Skeletal muscle tissue (tissue), 3 donors: ENCODE measurements at regions not wholly inside any gene's neighbourhood (a gene's known extent, or its start where the extent isn't known, plus 50 kb on each side); places are given as distances from the start of the nearest gene placed in this dataset.
"Not testable (repeated sequence)": the region's sequence is repeated elsewhere in the genome, so short reads cannot be mapped to it uniquely, and the experiment has no call there.

Experiments used
- H3K27ac ChIP-seq: one replicate; pipeline ENCODE4 v1.7.0; 2013; ENCODE audit warnings: mild to moderate bottlenecking, low read depth, low read length, inconsistent platforms
- H3K27me3 ChIP-seq, 3 donors: one replicate each; pipeline ENCODE4 v1.7.0; 2013; ENCODE audit warnings: low read length in 3 of 3; ENCODE audit not compliant: control insufficient read depth in 3 of 3, insufficient read depth in 3 of 3
- H3K36me3 ChIP-seq, 3 donors: one replicate each; pipeline ENCODE4 v1.7.0; 2013; ENCODE audit warnings: low read length in 3 of 3; ENCODE audit not compliant: control insufficient read depth in 3 of 3, insufficient read depth in 3 of 3
- H3K4me1 ChIP-seq, 3 donors: one replicate each; pipeline ENCODE4 v1.7.0; 2013; ENCODE audit warnings: low read length in 3 of 3, mild to moderate bottlenecking in 3 of 3; ENCODE audit not compliant: control insufficient read depth in 3 of 3, insufficient read depth in 3 of 3
- H3K4me3 ChIP-seq, 3 donors: one replicate each; pipeline ENCODE4 v1.7.0; 2013; ENCODE audit warnings: low read length in 3 of 3
- H3K9ac ChIP-seq, 3 donors: one replicate each; pipeline ENCODE4 v1.7.0; 2013; ENCODE audit warnings: low read length in 3 of 3, mild to moderate bottlenecking in 3 of 3, moderate library complexity in 2 of 3, low read depth in 1 of 3
- H3K9me3 ChIP-seq, 3 donors: one replicate each; pipeline ENCODE4 v1.7.0; 2013; ENCODE audit warnings: low read length in 3 of 3; ENCODE audit not compliant: control insufficient read depth in 3 of 3
- donor health status: Osteomylitis.

DNA sequence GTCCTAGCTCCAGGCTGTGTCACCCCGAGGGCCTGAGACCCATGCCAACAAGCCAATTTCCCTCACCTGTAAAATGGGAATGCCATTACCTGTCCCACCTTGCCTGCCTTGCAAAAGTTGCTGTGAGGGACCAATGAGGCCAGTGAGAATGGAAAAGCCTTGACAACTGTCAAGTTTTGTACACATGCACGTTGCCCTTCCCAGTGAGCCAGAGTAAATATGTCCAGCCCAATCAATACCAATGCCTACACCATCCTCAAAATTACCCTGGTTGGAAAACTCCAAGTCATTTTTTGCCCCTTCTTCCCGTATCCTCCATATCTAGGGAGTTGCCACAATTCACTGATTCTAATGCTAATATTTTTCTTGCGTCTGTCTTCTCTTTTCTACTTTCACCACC is 73.5 kb upstream of the RASGRF1 start:
- Histone ChIP-seq H3K4me3 (no peak overlapping the region), H3K36me3 (no peaks in the 10 kb centered on the region), H3K9ac (no peak overlapping the region), H3K27ac (no peak overlapping the region), H3K27me3 (peaks cover 0 to 3% (median 0%) of the 10 kb centered on the region in 3 donors), H3K4me1 (peaks cover 0 to under 1% (median 0%) of the 10 kb centered on the region in 3 donors), H3K9me3 (no peaks in the 10 kb centered on the region)

DNA sequence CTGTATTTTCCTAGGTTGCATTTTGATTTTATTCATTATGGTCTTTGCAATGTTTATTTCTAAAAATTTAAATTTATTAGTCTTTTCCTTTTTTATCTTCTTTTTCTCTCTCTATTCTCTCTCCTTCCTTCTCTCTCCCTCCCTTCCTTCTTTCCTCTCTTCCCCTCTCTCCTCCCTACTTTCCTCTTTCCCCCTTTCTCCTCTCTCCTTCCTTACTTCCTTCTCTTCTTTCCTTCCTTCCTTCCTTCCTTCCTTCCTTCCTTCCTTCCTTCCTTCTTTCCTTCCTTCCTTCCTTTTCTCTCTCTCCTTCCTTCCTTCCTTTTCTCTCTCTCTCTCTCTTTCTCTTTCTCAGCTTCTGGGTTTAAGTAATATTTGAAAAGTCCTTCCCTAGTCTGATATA is 72.8 kb upstream of the RASGRF1 start:
- Histone ChIP-seq H3K4me1 (no peaks in the 10 kb centered on the region), H3K27ac (no peak overlapping the region), H3K9ac (no peak overlapping the region), H3K4me3 (no peak overlapping the region), H3K36me3 (no peaks in the 10 kb centered on the region), H3K27me3 (peaks cover 0 to 3% (median 0%) of the 10 kb centered on the region in 3 donors), H3K9me3 (no peaks in the 10 kb centered on the region)

DNA sequence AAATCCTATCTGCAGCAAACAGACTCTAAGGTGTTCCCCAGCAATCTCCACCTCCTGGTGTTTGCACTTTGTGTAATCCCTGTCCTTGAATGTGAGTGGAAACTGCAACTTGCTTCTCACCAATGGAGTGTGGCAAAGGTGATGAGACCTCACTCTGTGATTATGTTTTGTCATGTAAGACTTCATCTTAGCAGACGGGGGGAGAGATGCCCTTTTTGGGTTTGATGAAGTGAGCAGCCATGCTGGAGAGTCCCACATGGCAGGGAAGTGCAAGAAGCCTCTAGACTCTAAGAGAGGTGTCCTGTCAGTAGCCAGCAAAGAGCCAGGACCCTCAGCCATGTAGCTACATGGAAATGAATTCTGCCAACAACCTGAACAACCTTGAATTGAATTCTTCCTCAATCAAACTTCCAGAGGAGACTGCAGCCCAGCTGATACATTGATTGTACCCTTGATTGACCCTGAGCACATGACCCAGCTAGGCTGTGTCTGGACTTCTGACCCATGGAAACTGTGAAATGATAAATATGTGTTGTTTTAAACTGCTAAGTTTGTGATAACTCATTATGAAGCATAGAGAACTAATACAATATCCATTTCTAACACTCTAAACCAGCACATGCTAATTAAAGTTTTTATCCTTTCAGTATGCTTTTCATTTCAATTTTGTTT is 71.4 kb upstream of the RASGRF1 start:
- no peak overlapping the region for H3K4me3 ChIP-seq
- H3K9ac ChIP-seq = no peak overlapping the region
- H3K4me1 ChIP-seq = no peaks in the 10 kb centered on the region
- H3K27me3 ChIP-seq = peaks cover 0 to 3% (median 0%) of the 10 kb centered on the region in 3 donors
- H3K27ac ChIP-seq = no peak overlapping the region
- H3K9me3 ChIP-seq = no peaks in the 10 kb centered on the region
- H3K36me3 ChIP-seq = no peaks in the 10 kb centered on the region

DNA sequence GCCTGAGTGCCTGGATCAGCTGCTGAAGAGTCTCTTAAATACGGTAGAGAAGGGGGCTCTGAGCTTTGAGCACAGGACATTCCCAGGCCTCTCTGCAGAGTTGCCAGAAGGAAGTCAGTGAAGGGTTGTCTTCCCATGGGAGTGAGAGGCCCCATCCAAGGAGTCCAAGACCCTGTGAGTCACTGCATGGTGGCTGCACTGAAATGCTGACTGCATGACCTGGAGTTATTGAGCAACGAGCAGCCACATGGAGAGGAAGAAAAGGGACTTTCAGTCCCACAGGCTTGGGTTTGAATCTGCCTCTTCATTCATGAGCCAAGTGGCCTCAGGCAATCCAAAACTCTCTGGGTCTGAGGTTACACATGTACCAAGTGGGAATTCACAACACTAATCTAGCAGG is 69.6 kb upstream of the RASGRF1 start:
- Histone ChIP-seq H3K27me3 (no peaks in the 10 kb centered on the region), H3K36me3 (no peaks in the 10 kb centered on the region), H3K9ac (no peak overlapping the region), H3K4me3 (no peak overlapping the region), H3K27ac (no peak overlapping the region), H3K9me3 (no peaks in the 10 kb centered on the region), H3K4me1 (no peaks in the 10 kb centered on the region)

DNA sequence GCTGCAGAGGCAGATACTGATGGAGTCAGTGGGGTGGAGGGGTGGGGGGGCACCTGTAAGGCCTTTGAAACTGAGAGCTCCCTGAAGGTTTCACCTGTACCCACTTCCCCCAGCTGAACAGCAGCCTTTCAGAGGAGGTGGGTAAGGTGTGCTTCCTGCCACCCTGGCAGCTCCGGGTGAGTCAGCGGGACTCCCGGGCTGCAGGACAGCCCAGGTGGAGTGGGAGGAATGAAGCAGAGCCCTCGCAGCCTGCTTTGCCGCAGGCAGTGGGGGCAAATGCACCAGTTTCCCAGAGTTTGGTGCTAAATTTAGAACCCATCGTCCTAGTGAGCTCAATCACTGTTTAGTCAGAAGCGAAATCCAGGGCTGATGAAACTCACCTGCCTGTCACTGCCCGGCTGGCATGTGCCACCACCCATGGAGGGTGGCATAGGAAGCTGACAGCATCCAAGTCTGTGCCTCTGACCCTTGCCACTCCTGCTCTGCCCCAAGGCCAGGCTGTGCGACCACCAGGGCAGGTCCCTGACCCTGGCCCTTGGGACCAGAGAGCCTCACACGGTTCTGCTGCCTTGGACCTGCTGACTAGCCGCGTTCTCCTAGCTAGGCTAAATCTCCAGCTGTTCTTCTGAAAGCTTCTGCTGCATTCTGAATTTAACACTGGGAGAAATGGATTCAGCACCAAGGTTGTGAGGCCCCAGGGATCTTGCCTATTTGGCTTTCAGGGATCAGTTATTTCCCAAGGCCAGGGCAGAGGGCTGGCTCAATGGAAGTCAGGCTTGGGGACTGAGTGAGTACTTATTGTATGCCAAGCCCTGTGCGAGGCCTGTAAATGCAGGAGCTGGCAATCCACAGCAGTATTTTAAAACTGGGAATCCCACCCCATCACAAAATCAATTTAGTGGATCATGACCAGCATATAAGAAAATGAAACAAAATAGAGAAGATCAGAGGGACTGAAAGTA is 67.3 kb upstream of the RASGRF1 start:
- Histone ChIP-seq H3K4me3 (no peak overlapping the region), H3K9me3 (no peaks in the 10 kb centered on the region), H3K27ac (no peak overlapping the region), H3K36me3 (no peaks in the 10 kb centered on the region), H3K27me3 (no peaks in the 10 kb centered on the region), H3K9ac (no peak overlapping the region), H3K4me1 (no peaks in the 10 kb centered on the region)

DNA sequence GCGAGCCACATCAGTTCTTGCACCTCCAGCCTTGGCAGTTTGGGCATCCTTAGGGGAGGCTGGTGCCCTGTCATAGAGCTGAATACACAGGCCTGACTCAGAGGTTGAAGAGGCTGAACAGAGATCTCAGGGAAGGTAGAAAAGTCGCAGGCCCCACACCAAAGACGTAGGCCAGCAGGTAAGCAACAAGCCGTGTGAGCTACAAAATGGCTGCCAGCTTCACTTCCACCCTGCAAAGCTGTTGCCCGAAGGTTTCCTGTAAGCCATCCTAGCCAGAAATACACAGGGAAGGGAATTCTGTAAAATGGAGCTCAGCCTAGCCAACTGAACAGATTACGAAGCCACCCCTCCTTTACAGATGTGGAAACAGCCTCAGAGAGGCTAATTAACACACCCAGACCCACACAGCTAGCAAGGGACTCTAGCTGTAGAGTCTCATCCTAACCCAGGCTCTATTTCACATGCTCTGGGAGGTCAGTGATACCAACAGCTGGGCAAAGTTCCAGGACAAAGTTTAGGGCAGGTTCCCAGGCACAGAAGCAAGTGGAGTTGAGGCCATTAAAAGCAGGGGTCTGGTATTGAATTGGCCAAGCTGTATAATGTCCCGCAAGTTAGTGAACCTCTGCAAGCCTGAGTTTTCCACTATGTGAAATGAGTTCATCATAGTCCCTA is 66.3 kb upstream of the RASGRF1 start:
- Histone ChIP-seq H3K36me3 (no peaks in the 10 kb centered on the region), H3K27ac (no peak overlapping the region), H3K27me3 (no peaks in the 10 kb centered on the region), H3K9me3 (no peaks in the 10 kb centered on the region), H3K4me3 (no peak overlapping the region), H3K9ac (no peak overlapping the region), H3K4me1 (no peaks in the 10 kb centered on the region)

DNA sequence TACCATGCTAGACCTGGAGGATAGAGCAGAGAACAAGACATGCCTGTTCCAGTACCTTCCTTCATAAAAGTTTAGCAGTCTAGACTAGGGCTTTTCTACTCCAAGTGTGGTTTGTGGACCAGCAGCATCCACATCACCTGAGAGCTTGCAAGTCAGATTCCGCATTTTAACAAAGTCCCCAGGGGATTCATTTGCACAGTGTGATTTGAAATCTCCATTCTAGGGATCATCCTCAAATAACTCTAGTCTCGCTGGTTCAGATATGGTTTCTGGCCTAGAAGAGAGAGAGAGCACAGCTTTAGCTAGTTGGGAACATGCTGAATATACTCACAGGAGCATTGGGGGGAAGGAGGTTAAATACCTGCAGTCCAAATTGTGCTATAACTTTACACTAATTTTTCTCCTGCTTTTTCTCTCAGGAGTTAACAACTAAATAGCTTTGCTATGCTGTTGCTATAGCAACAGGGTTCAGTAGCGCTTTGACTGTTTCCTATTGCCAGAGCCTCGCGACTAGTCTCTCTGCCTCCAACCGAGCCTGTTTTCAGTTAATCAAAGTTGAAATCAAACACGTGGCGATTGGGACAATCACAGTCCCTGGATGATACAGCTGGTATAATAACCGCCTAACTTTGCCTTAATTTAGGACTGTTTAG is 64.0 kb upstream of the RASGRF1 start:
- Histone ChIP-seq H3K9me3 (no peaks in the 10 kb centered on the region), H3K9ac (no peak overlapping the region), H3K36me3 (no peaks in the 10 kb centered on the region), H3K27me3 (no peaks in the 10 kb centered on the region), H3K4me1 (no peaks in the 10 kb centered on the region), H3K27ac (no peak overlapping the region), H3K4me3 (no peak overlapping the region)

DNA sequence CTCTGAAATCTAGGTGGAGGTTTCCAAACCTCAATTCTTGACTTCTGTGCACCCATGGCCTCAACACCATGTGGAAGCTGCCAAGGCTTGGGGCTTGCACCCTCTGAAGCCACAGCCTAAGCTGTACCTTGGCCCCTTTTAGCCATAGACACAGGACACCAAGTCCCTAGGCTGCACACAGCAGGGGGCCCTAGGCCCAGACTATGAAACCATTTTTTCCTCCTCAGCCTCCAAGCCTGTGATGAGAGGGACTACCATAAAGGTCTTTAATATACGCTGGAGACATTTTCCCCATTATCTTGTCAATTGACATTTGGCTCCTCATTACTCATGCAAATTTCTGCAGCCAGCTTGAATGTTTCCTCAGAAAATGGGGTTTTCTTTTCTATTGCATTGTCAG is 53.7 kb upstream of the RASGRF1 start:
- not testable (repeated sequence) for H3K27me3 ChIP-seq, H3K4me3 ChIP-seq, H3K9me3 ChIP-seq, H3K4me1 ChIP-seq, H3K36me3 ChIP-seq, H3K9ac ChIP-seq, H3K27ac ChIP-seq

DNA sequence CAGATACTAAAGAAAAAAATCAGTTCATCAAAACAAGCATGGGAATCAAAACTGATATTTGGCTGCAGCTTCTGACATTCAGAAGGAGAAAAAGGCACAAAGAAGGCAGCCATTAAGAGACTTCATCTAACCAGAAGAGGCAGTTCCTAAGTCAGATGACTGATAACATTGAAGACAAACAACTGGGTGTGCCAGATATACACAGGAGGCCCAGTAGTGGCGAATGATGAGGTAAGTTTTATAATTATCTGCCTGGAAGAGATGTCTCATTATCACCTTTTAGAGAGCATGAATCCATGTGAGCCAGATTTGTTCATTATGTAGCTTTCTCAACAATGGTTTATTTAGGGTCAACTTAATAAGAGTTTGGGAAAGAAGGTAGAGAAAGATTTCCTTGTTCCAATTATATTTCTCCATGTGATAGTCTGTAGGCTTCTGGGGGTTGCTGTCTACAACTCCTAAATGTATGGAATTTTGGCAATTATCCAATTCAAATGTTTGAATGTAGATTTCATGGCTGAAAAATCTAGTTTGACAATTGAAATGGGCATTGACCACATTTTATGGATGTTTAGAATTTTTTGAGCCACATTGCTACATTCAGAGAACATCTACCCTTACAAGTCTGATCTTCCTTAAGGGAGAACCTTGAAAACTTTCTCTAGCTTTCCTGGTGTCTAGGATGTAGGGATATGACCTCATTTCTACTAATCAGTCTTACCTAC is 50.4 kb upstream of the RASGRF1 start:
- no peaks in the 10 kb centered on the region for H3K36me3 ChIP-seq
- H3K9me3 ChIP-seq = peaks cover 0 to 3% (median 0%) of the 10 kb centered on the region in 3 donors
- H3K27me3 ChIP-seq = no peaks in the 10 kb centered on the region
- H3K4me1 ChIP-seq = no peaks in the 10 kb centered on the region
- no peak overlapping the region for H3K9ac ChIP-seq
- no peak overlapping the region for H3K4me3 ChIP-seq
- no peak overlapping the region for H3K27ac ChIP-seq
